IMR-90 (cell line): ENCODE measurements at regions not wholly inside any gene's neighbourhood (a gene's known extent, or its start where the extent isn't known, plus 50 kb on each side); places are given as distances from the start of the nearest gene placed in this dataset.
A peak's percentile ranks its signal among the peaks of the same experiment; 100 is the strongest.

ENCODE experiments used
- ATAC-seq: fragments of 200-7000 bp; cut with Tn5 transposase; 2 replicates; pipeline ENCODE4 v1.9.1; 2020; ENCODE audit warnings: low read depth, mild to moderate bottlenecking, moderate library complexity
- BruUV-seq: library from RNA; stranded (reverse); fragments of 400-500 nt; replicated peaks from 2 replicates; lab custom pipeline; 2021; lab: Mats Ljungman, UMichigan
- CTCF ChIA-PET: fragments of 300-600 bp; formaldehyde crosslinking; extraction: SDS; loops from one replicate; lab custom pipeline; 2021; ENCODE audit warnings: antibody characterized with exemption; lab: Yijun Ruan, JAX
- POLR2A ChIA-PET: fragments of 300-600 bp; sonication (Branson Sonifier 250); formaldehyde crosslinking; loops from one replicate; lab custom pipeline; 2022; ENCODE audit warnings: antibody characterized with exemption; ENCODE audit not compliant: unreplicated experiment; lab: Charles Lee
- DNase-seq: peaks from one replicate; pipeline ENCODE4 v3.0.0; 2013
- H2AFZ ChIP-seq: replicated peaks from 2 replicates; pipeline ENCODE3; 2013; ENCODE audit warnings: low read length, mild to moderate bottlenecking; ENCODE audit not compliant: poor library complexity
- H2AK5ac ChIP-seq: 2 replicates; pipeline ENCODE4 v1.6.1; 2013; ENCODE audit warnings: low read depth, low read length, inconsistent platforms
- H2AK9ac ChIP-seq: replicated peaks from 2 replicates; pipeline ENCODE3; 2013; ENCODE audit warnings: mild to moderate bottlenecking, low read depth, low read length, moderate library complexity; ENCODE audit not compliant: poor library complexity
- H2BK120ac ChIP-seq: 2 replicates; pipeline ENCODE4 v1.6.1; 2013; ENCODE audit warnings: low read depth, low read length, inconsistent platforms
- H2BK15ac ChIP-seq: 3 replicates; pipeline ENCODE4 v1.6.1; 2013; ENCODE audit warnings: low read depth, low read length, inconsistent platforms
- H2BK20ac ChIP-seq: 2 replicates; pipeline ENCODE4 v1.6.1; 2013; ENCODE audit warnings: low read depth, mild to moderate bottlenecking, inconsistent platforms, low read length, moderate library complexity
- H2BK5ac ChIP-seq: 2 replicates; pipeline ENCODE4 v1.6.1; 2013; ENCODE audit warnings: mild to moderate bottlenecking, low read depth, low read length, inconsistent platforms; ENCODE audit not compliant: poor library complexity, severe bottlenecking
- H3K14ac ChIP-seq: replicated peaks from 2 replicates; pipeline ENCODE4 v1.6.1; 2013; ENCODE audit warnings: low read depth, low read length, inconsistent platforms
- H3K18ac ChIP-seq: 2 replicates; pipeline ENCODE4 v1.6.1; 2013; ENCODE audit warnings: low read depth, low read length, control low read depth
- H3K23ac ChIP-seq: 2 replicates; pipeline ENCODE4 v1.6.1; 2013; ENCODE audit warnings: low read depth, low read length, inconsistent platforms
- H3K27ac ChIP-seq: 2 replicates; pipeline ENCODE4 v1.5.1; 2013; ENCODE audit warnings: mild to moderate bottlenecking, control low read depth, low read length; ENCODE audit not compliant: insufficient read depth
- H3K27me3 ChIP-seq: 2 replicates; pipeline ENCODE4 v1.6.1; 2013; ENCODE audit warnings: low read length; ENCODE audit not compliant: control insufficient read depth, insufficient read depth
- H3K36me3 ChIP-seq: 2 replicates; pipeline ENCODE4 v1.6.1; 2013; ENCODE audit warnings: low read length, mixed read lengths; ENCODE audit not compliant: control insufficient read depth, insufficient read depth
- H3K4ac ChIP-seq: 2 replicates; pipeline ENCODE4 v1.6.1; 2013; ENCODE audit warnings: low read depth, low read length, inconsistent platforms
- H3K4me1 ChIP-seq: 2 replicates; pipeline ENCODE4 v1.6.1; 2013; ENCODE audit warnings: low read length, mixed read lengths; ENCODE audit not compliant: control insufficient read depth, insufficient read depth
- H3K4me2 ChIP-seq: 2 replicates; pipeline ENCODE4 v1.6.1; 2013; ENCODE audit warnings: low read depth, mild to moderate bottlenecking, control low read depth, low read length, moderate library complexity
- H3K4me3 ChIP-seq: 2 replicates; pipeline ENCODE4 v1.5.1; 2013; ENCODE audit warnings: low read depth, mild to moderate bottlenecking, control low read depth, low read length, moderate library complexity; ENCODE audit not compliant: insufficient read depth
- H3K56ac ChIP-seq: 2 replicates; pipeline ENCODE4 v1.6.1; 2013; ENCODE audit warnings: low read length, inconsistent platforms; ENCODE audit not compliant: insufficient read depth; ENCODE audit errors: extremely low read depth
- H3K79me1 ChIP-seq, 2 experiments: 2 replicates each; pipeline ENCODE4 v1.6.1; 2013; ENCODE audit warnings: low read length in 2 of 2, inconsistent platforms in 1 of 2, low read depth in 1 of 2
- H3K9ac ChIP-seq: 2 replicates; pipeline ENCODE4 v1.6.1; 2013; ENCODE audit warnings: low read depth, low read length, control low read depth
- H3K9me1 ChIP-seq: 2 replicates; pipeline ENCODE4 v1.6.1; 2013; ENCODE audit warnings: low read length, inconsistent platforms; ENCODE audit not compliant: insufficient read depth
- H3K9me3 ChIP-seq: 2 replicates; pipeline ENCODE4 v1.6.1; 2013; ENCODE audit warnings: low read length; ENCODE audit not compliant: control insufficient read depth, insufficient read depth
- H4K20me1 ChIP-seq: 2 replicates; pipeline ENCODE4 v1.6.1; 2013; ENCODE audit warnings: low read length, inconsistent platforms; ENCODE audit not compliant: insufficient read depth
- H4K5ac ChIP-seq: 2 replicates; pipeline ENCODE4 v1.6.1; 2013; ENCODE audit warnings: mild to moderate bottlenecking, low read depth, low read length, control low read depth
- H4K8ac ChIP-seq, 2 experiments: 2 replicates each; pipeline ENCODE4 v1.6.1; 2013; ENCODE audit warnings: low read depth in 2 of 2, low read length in 2 of 2, control low read depth in 1 of 2, inconsistent platforms in 1 of 2
- H4K91ac ChIP-seq: 2 replicates; pipeline ENCODE4 v1.6.1; 2013; ENCODE audit warnings: low read depth, low read length, inconsistent platforms; ENCODE audit not compliant: insufficient read depth
- CEBPB ChIP-seq: IDR thresholded peaks from 2 replicates; pipeline ENCODE4 v1.6.1; 2012; ENCODE audit warnings: low read depth, low read length, improper control_type of control experiment
- WGBS, 2 experiments: methylation state at CpG; one replicate each; pipeline versions ENCODE4 v1.1.5 to v1.1.7; 2013; ENCODE audit warnings: missing lambda C conversion rate in 2 of 2; ENCODE audit not compliant: insufficient read length in 1 of 2; ENCODE audit errors: extremely low coverage in 2 of 2; 5-methylcytosine and 5-hydroxymethylcytosine counted together
- dilution Hi-C: fragments of 300-500 bp; cut with HindIII; formaldehyde crosslinking; loops from one replicate; pipeline ENCODE4 v1.14.3; 2018; ENCODE audit warnings: low sequenced_read_pairs; ENCODE audit not compliant: unreplicated experiment
- in situ Hi-C: fragments of 300-500 bp; cut with MboI; formaldehyde crosslinking; loops from 3 replicates; pipeline ENCODE4 v1.14.3; 2019; ENCODE audit warnings: low sequenced_read_pairs, inconsistent platforms, mixed read lengths
- intact Hi-C: fragments of 100-400 bp; cut with micrococcal nuclease; formaldehyde crosslinking; loops from 2 replicates; pipeline ENCODE4 v1.10.0; 2022
- TF ChIP-seq, protein P1 (sequence below): fragments of 150-350 bp; IDR thresholded peaks from 2 replicates; pipeline ENCODE4 v1.6.1; 2017; ENCODE audit warnings: mild to moderate bottlenecking, antibody characterized with exemption, low read length, low read depth

DNA sequence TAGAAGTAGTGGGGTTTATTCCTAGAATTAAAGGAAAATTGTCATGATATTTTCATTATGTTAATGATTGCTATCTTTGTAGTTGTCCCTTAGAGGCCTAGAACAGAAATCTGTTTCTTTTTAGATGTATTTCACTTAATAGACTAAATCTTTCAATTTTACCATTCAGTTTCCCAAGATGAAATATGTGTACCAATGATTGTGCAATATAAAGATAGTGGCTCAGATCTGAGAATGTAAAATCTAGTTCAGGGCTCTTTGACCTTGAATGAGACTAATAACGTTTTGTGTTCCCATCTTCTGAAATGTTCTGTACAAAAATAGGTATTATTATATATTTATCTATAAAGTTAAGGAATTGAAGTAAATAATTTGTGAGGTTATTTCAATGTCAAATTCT lies 947.9 kb downstream of the DTWD2 start:
- H3K18ac ChIP-seq = no peak overlapping the region
- no peak overlapping the region for H4K8ac ChIP-seq
- ATAC-seq = no peak
- TF ChIP-seq CEBPB = peak; percentile 72
- TF ChIP-seq, protein P1, sequence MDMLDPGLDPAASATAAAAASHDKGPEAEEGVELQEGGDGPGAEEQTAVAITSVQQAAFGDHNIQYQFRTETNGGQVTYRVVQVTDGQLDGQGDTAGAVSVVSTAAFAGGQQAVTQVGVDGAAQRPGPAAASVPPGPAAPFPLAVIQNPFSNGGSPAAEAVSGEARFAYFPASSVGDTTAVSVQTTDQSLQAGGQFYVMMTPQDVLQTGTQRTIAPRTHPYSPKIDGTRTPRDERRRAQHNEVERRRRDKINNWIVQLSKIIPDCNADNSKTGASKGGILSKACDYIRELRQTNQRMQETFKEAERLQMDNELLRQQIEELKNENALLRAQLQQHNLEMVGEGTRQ = no peak
- no peak overlapping the region for H3K23ac ChIP-seq
- no peak overlapping the region for H2AFZ ChIP-seq
- no peak overlapping the region for H2BK15ac ChIP-seq
- H4K20me1 ChIP-seq = no peaks in the 10 kb centered on the region
- H3K56ac ChIP-seq = no peak overlapping the region
- H3K14ac ChIP-seq = no peak overlapping the region
- BruUV-seq = no TSS peak
- no peak overlapping the region for H2BK20ac ChIP-seq
- H2BK120ac ChIP-seq = no peak overlapping the region
- H3K9me1 ChIP-seq = no peaks in the 10 kb centered on the region
- no peak overlapping the region for H4K5ac ChIP-seq
- H4K91ac ChIP-seq = no peak overlapping the region
- WGBS, 2 experiments = no CpG with 5 or more reads among the region's 1 CpG
- POLR2A ChIA-PET = no interaction called here
- intact Hi-C loops (loop anchor here (5.0 to 10.0 kb wide), 2 partner anchors 238 to 526 kb away; no protein-coding TSS in a partner anchor), in situ Hi-C loops (no loop called here), dilution Hi-C loops (no loop called here)
- H3K4ac ChIP-seq = no peak overlapping the region
- H3K27me3 ChIP-seq = no peaks in the 10 kb centered on the region
- no peak overlapping the region for H2AK5ac ChIP-seq
- H3K36me3 ChIP-seq = no peaks in the 10 kb centered on the region
- H3K4me1 ChIP-seq = no peaks in the 10 kb centered on the region
- no peak overlapping the region for H2BK5ac ChIP-seq
- no peaks in the 10 kb centered on the region for H3K79me1 ChIP-seq
- H3K4me2 ChIP-seq = no peak overlapping the region
- no peaks in the 10 kb centered on the region for H3K9me3 ChIP-seq
- H3K27ac ChIP-seq = no peak overlapping the region
- no peak overlapping the region for H3K4me3 ChIP-seq
- no peak overlapping the region for H3K9ac ChIP-seq
- H2AK9ac ChIP-seq = no peak overlapping the region
- DNase-seq = no peak
- CTCF ChIA-PET = interaction anchor here (0.6 kb wide), 1 partner anchor 43 kb away, joined by 5 read pairs; no protein-coding TSS in a partner anchor
